ENCODE measurements at regions not wholly inside any gene's neighbourhood (a gene's known extent, or its start where the extent isn't known, plus 50 kb on each side); places are given as distances from the start of the nearest gene placed in this dataset.
A peak's percentile ranks its signal among the peaks of the same experiment; 100 is the strongest.

- TF ChIP-seq ZNF462 (CRISPR knock-in tag; IDR thresholded peaks at IDR 0.05) (no peak), CREB1 (CRISPR knock-in tag; IDR thresholded peaks at IDR 0.05; ENCODE audit: low read depth) (no peak)
These were observed 550.7 kb downstream of the INHBA start (continued) for GRCh38 chr7:41152179-41152678.

GRCh38 chr7:41149576-41149975 lies 553.3 kb downstream of the INHBA start:
- Histone ChIP-seq H3F3A (replicated peaks; ENCODE audit: low read depth) (no peaks in the 10 kb centered on the region), H3K36me3 (ENCODE audit: insufficient read depth) (no peaks in the 10 kb centered on the region)

More at GRCh38 chr7:41149576-41149975, 553.3 kb downstream of the INHBA start:
- no peak overlapping the region for H3K4me3 Mint-ChIP-seq
- no peak overlapping the region for H3K27ac Mint-ChIP-seq
- DNase-seq (ENCODE audit: low spot score) (no peak), ATAC-seq (no peak)
- Histone ChIP-seq H3K4me3 (no peak overlapping the region), H3K4me1 (ENCODE audit: insufficient read depth) (0 out of 2 replicates have a peak, but pooled peaks cover 1% of the 10 kb centered on the region), H3K27ac (ENCODE audit: low read depth) (no peak overlapping the region), H3K4me2 (no peak overlapping the region), H3K79me2 (replicated peaks; ENCODE audit: insufficient read depth) (no peaks in the 10 kb centered on the region), H4K20me1 (replicated peaks; ENCODE audit: insufficient read depth) (no peaks in the 10 kb centered on the region), H2AFZ (peak overlapping the region; percentile 35; the same call in 1 of the 2 replicates), H3K9me2 (ENCODE audit: insufficient read depth) (no peaks in the 10 kb centered on the region), H3K27me3 (ENCODE audit: insufficient read depth) (no peaks in the 10 kb centered on the region)
- TF ChIP-seq EZH2 (IDR thresholded peaks at IDR 0.05; ENCODE audit: low read depth, unreplicated experiment), result no peak
- no peak for TF ChIP-seq EZH2phosphoT487 (IDR thresholded peaks at IDR 0.05; ENCODE audit: unreplicated experiment)
- TF ChIP-seq NANOG (IDR thresholded peaks at IDR 0.05; ENCODE audit: borderline replicate concordance), result no peak
- TF ChIP-seq ZNF114 (CRISPR knock-in tag; IDR thresholded peaks at IDR 0.05), result no peak
- no peak for TF ChIP-seq REST (IDR thresholded peaks at IDR 0.05; ENCODE audit: unreplicated experiment)
- no peaks in the 10 kb centered on the region for H3K27me3 Mint-ChIP-seq (ENCODE audit: insufficient read depth, low read depth, poor library complexity)
- H3K4me1 Mint-ChIP-seq, result peaks cover under 1% of the 10 kb centered on the region; the same call in 1 of the 3 replicates
- H3K36me3 Mint-ChIP-seq (ENCODE audit: low read depth), result no peaks in the 10 kb centered on the region
- H3K9me3 Mint-ChIP-seq, result no peaks in the 10 kb centered on the region

Measured in GM23338 (cell line).